Right cardiac atrium (tissue), 5 donors: ENCODE measurements at regions not wholly inside any gene's neighbourhood (a gene's known extent, or its start where the extent isn't known, plus 50 kb on each side); places are given as distances from the start of the nearest gene placed in this dataset.
A peak's percentile ranks its signal among the peaks of the same experiment; 100 is the strongest.

Experiments
- ATAC-seq, 2 donors: fragments of 200-7000 bp; cut with Tn5 transposase; one replicate each; pipeline versions ENCODE4 v1.8.0 to v1.9.1; 2020; ENCODE audit warnings: moderate library complexity in 2 of 2, mild to moderate bottlenecking in 1 of 2
- DNase-seq, 3 donors: peaks; one replicate each; pipeline ENCODE4 v3.0.0-alpha.2; 2020
- H3K27ac ChIP-seq: one replicate; pipeline ENCODE4 v1.5.1; 2013; ENCODE audit warnings: mild to moderate bottlenecking, low read length, control low read depth, moderate library complexity
- H3K27me3 ChIP-seq: one replicate; pipeline ENCODE4 v1.6.1; 2013; ENCODE audit not compliant: control insufficient read depth, insufficient read depth
- H3K4me1 ChIP-seq: one replicate; pipeline ENCODE4 v1.6.1; 2013; ENCODE audit warnings: low read length; ENCODE audit not compliant: control insufficient read depth, insufficient read depth
- H3K4me3 ChIP-seq: one replicate; pipeline ENCODE4 v1.5.1; 2013; ENCODE audit warnings: low read length, control low read depth
- H3K9me3 ChIP-seq: one replicate; pipeline ENCODE4 v1.6.1; 2013; ENCODE audit warnings: low read length; ENCODE audit not compliant: control insufficient read depth
- WGBS: extraction: QIAGEN DNeasy Blood & Tissue Kit; methylation state at CpG from one replicate; pipeline ENCODE4 v1.1.7; 2013; 5-methylcytosine and 5-hydroxymethylcytosine counted together
- intact Hi-C, 4 donors: fragments of 100-400 bp; cut with DNase I; formaldehyde crosslinking; loops; one replicate each; pipeline versions ENCODE4 v1.11.0 to v1.14.0; 2022 to 2023
- donor health status: healthy with polysubstance abuse.
- donor health status: DM: no; HTN: yes; CAD: no.
- donor health status: DM: no; HTN: no; CAD: no.
- donor health status: DM: no; HTN: yes; CAD: no; lungs with severe emphysema.
- donor health status: DM: yes; HTN: yes; CAD: no.

DNA sequence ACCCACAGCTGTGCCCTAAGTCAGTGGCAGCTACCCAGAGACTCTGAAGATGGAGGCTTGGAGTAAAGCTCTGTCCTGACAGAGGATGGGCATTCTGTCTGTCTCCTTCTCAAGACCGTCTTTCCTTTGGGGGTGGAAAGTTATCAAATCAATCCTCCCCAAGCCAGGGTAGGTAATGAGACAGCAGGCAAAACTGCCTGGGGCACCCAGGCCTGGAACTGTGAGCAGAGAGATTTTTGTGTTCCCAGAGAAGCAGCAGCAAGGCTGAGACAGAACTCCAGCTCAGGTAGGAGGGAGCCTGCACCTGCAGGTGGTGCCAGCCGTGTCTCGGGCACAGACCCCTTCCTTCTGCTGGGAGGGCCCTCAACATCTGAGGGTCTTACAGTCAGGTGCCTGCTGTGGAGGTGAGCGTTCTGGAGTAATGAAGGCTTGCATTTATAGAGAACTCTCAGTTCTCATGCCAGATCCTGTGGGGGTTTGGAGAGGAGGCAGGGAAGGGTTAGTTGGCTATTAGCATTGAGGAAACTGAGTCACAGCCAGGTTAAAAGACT is 95.6 kb downstream of the RIPK4 start:
- Histone ChIP-seq H3K27ac (no peak overlapping the region), H3K4me1 (no peaks in the 10 kb centered on the region), H3K4me3 (no peak overlapping the region), H3K27me3 (no peaks in the 10 kb centered on the region), H3K9me3 (no peaks in the 10 kb centered on the region)
- DNase-seq (no peak), ATAC-seq (no peak)
- WGBS, result 83% methylated on average over 4 of the region's 4 CpGs
- intact Hi-C loops, result no loop called here

DNA sequence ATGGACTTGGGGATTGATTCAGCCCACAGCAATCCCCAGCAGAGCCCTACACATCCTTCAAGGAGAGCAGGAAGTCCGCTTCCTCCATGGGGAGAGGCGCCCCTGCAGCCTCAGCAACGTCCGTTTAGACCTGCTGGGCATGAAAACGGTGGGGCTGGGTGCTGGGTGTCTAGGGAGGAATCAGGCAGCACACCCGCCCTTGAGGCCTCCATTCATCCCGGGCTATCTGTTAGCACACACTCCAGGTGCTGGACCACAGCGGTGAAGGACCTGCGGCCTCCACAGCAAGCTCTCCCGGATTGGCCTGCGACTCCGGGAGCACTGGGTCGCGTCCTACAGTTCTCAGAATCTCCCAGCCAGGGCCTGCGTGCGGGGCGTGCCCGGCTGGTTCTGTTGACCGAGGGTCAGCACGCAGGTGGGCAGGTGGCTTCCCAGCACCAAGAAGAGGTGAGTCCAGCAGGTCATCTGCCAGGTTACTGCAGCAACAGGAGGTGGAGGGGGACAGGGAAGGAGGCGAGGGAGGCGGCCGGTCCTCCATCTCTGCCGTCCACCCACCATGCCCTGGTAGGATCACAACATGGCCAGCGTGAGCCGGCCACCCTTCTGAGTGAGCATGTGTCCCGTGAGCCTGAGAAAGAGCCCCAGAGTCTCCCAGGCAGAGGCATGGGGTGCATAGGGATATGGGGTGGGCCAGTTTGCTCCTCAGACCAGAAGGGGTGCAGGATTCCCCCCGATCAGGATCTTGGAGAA is 96.6 kb downstream of the RIPK4 start:
- no peak for DNase-seq
- H3K27me3 ChIP-seq, result no peaks in the 10 kb centered on the region
- no peak overlapping the region for H3K27ac ChIP-seq
- H3K4me3 ChIP-seq, result no peak overlapping the region
- no peaks in the 10 kb centered on the region for H3K9me3 ChIP-seq
- intact Hi-C loops, result no loop called here
- 90% methylated on average over 28 of the region's 28 CpGs for WGBS
- no peaks in the 10 kb centered on the region for H3K4me1 ChIP-seq
- ATAC-seq, result no peak

DNA sequence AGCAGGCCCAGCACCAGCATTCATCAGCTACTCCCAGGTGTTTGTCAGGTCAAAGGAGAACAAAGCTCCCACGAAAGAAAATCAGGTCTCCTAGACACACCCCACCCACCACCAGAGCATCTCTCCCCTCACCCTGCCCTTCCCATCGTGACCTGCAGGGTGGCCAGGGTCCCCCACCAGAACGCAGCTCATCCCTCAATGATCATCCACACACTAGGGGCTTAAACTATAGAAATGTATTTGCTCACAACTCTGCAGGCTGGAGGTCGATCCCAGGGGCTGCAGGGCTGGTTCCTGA is 97.4 kb downstream of the RIPK4 start:
- 78% methylated on average over 4 of the region's 4 CpGs for WGBS
- DNase-seq, result no peak
- Histone ChIP-seq H3K9me3 (no peaks in the 10 kb centered on the region), H3K27me3 (no peaks in the 10 kb centered on the region), H3K27ac (no peak overlapping the region), H3K4me3 (no peak overlapping the region), H3K4me1 (no peaks in the 10 kb centered on the region)
- ATAC-seq, result no peak
- intact Hi-C loops, result no loop called here

DNA sequence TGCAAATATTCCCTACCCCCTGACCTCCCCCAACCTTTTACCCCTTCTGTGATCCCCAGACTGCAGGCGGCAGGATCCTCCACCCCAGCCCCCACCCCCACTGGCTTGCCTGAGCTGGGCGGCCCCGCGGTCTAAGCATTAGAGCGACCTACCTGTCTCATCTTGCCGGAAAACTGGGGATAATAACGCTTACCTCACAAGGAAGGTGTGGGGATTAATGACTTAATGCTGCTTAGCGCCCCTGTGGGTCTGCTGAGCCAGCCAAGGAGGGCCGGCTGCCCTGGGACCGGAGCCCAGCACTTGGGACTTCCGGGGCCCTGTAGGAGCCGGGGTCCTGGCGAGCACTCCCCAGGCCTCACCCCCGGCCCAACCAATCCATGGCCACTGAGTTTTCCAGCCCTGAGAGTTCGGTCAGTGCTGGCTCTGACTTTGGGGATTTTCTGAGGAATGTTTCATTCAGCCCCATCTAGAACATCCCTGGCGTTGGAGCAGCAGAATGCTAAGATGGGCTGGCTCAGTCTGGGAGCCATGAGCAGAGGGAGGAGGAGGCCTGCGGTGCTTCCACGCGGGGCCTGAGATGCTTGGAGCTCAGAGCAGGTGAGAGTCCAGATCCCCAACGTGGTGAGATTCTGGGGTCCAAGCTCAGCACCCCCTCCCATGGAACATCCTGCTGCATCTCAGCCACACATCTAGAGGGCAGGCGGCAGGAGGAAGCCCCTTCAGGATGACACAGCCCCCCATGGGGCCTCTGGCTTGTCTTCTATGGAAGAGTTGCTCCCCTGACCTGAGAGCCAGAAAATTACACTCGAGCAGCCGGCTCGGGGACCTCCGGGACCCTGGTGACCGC is 97.9 kb downstream of the RIPK4 start:
- 87% methylated on average over 26 of the region's 26 CpGs for WGBS
- Histone ChIP-seq H3K27me3 (no peaks in the 10 kb centered on the region), H3K9me3 (no peaks in the 10 kb centered on the region), H3K4me3 (no peak overlapping the region), H3K27ac (no peak overlapping the region), H3K4me1 (no peaks in the 10 kb centered on the region)
- intact Hi-C loops, result no loop called here
- ATAC-seq (no peak), DNase-seq (no peak)

DNA sequence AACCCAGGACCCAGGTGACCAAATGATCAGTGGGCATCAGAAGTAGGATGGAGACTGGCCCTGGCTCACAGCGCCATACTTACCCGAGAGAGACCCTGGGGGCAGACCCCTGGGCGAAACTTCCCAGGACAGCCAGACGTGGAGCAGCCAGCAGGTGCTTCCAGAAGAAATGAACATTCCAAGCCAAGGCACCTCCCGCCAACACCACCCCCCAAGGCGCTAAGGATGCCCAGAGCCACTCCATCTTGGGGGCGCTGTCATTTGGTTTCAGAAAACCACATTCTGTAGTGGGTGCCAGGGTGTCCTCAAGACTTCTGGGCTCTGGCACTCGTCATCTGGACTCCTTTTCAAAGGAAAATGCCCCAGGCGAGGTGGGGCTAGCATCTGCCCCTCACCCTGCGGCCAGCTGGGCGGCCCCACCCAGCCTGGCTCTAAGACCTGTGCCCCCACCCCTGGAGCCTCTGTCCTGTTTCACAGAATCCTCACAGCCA is 98.8 kb downstream of the RIPK4 start:
- no peak overlapping the region for H3K4me3 ChIP-seq
- WGBS, result 93% methylated on average over 11 of the region's 11 CpGs
- ATAC-seq (no peak), DNase-seq (no peak)
- no peaks in the 10 kb centered on the region for H3K4me1 ChIP-seq
- H3K27ac ChIP-seq, result no peak overlapping the region
- no peaks in the 10 kb centered on the region for H3K9me3 ChIP-seq
- intact Hi-C loops, result no loop called here
- no peaks in the 10 kb centered on the region for H3K27me3 ChIP-seq

DNA sequence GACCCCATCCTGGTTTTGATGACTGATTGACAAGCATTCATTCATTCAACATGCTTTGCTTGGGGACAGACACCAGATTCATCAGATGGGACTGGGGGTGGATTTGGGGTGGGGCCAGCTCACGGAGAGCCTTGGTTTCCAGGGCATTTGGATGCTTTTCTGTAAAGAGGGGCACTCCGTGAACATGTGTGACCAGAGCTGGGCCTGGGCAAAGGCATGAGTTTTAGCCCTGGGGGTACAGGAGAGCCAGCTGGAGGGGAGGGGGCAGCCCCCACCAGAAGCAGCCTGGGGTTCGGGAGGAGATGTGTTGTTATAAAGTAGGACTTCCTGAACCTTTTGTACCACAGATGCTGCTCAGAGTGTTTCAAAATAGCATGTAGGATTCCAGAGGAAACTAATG is 99.7 kb downstream of the RIPK4 start:
- ATAC-seq, result no peak

DNA sequence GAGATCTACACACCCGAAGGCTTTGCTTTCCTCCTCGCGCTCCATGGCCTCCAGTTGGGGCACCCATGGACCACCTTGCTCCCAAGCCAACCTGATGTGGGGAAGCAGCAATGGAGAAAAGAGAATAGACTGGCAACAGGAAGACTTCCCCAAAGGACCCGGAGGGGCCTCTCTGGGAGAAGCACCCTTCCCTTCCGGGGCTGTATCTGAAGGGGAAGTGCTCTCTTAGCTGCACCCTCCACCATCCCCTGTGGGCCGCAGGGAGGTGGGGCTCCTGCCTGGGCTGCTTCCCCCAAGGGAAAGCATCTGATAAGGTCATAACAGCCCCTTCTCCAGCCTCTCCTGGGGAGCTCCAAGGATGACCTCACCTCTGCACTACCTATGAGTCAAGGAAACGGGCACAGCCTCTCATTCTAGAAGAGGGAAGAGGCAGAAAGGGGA is 100.2 kb downstream of the RIPK4 start:
- Histone ChIP-seq H3K4me3 (no peak overlapping the region), H3K27me3 (no peaks in the 10 kb centered on the region)

More for the DNA sequence above, 99.7 kb downstream of the RIPK4 start:
- no peaks in the 10 kb centered on the region for H3K9me3 ChIP-seq
- no peak overlapping the region for H3K27ac ChIP-seq
- H3K4me3 ChIP-seq, result no peak overlapping the region
- 86% methylated on average over 3 of the region's 3 CpGs for WGBS
- intact Hi-C loops, result no loop called here
- H3K4me1 ChIP-seq, result no peaks in the 10 kb centered on the region
- no peak for DNase-seq
- no peaks in the 10 kb centered on the region for H3K27me3 ChIP-seq

DNA sequence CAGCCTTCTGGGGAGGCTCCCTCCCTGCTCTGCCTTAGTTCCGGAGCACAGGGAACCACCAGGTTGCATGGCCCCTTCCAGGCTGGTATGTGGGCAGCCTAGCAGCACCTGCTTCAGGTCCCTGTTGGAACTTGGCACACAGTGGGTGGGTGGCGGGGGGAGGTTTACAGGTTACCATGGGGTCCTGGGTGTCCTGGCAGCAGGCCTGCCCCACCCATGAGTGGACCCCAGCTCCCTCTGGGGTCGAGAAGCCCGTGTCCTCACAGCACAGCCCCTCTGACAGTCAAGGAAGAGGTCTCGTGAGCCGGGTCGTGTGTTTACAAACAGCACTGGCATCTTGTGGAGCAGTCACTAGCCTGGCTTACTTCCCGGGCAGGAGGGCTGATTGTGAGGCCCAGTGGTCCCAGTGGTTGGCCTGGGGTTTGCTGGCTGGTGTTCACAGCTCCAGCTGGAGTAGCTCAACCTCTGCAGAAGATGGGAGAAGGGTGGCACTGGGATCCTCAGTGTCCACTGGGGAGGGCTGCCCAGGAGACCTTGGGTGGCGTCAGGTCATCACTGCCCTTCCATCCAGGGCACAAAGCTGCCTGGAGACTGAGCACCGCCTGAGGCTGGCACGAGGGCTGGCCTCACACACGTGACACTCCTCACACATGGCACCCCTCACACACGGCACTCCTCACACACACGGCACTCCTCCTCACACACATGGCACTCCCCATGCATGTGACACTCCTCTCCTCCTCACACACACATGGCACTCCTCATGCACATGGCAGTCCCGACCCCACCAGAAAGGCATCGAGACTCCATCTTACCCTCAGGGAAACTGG is 100.9 kb downstream of the RIPK4 start:
- DNase-seq, result peak in 1 of 3 donors; percentile 49
- Histone ChIP-seq H3K9me3 (no peaks in the 10 kb centered on the region), H3K27ac (no peak overlapping the region), H3K4me1 (no peaks in the 10 kb centered on the region), H3K4me3 (no peak overlapping the region), H3K27me3 (no peaks in the 10 kb centered on the region)
- intact Hi-C loops, result no loop called here
- 86% methylated on average over 16 of the region's 16 CpGs for WGBS
- no peak for ATAC-seq

More for the DNA sequence above, 100.2 kb downstream of the RIPK4 start:
- Histone ChIP-seq H3K4me1 (no peaks in the 10 kb centered on the region), H3K9me3 (no peaks in the 10 kb centered on the region), H3K27ac (no peak overlapping the region)
- WGBS, result 75% methylated on average over 7 of the region's 7 CpGs
- ATAC-seq (no peak), DNase-seq (peak in 1 of 3 donors; percentile 60)
- intact Hi-C loops, result no loop called here

DNA sequence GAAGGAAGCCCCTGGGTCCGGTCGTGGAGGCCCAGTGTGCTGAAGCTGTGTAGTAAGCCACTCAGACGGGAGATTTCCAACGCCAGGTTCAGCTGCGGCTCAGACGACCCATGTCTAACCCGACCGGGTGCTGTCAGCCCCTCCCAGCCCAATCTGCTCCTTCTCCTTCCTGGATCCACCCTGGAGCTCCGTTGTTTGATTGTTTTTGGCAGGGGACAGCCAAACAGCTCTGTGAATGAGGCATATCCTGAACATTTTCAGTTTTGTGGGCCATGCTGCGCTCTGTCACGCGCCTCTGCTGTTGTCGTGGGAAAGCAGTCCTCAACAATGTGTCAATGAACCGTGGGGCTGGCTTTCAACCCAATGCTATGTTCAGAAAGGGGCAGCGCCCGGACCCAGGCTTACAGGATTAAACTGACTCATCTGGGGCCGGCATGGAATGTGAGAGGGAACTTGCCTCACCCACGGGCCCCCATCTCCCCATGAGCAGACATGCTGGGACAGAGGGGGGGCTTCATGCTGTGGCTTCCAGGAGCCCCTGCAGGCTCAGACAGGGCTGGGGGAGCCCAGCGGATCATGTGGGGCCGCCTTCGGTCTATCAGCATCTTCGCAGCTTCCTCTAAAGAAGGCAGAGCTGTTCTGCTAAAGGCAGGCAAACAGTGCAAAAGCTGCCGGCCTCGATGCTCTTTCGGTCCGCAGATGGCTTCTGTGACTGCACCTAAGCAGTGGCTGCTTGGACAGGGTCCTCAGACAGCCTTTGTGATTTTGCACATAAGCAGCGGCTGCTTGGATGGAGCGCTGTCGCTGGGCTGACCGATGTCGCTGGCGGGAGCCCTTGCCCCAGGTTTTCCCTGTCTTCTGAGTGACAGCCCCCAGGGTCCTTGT is 101.7 kb downstream of the RIPK4 start:
- no peaks in the 10 kb centered on the region for H3K27me3 ChIP-seq
- 57% methylated on average over 32 of the region's 32 CpGs for WGBS
- no peaks in the 10 kb centered on the region for H3K4me1 ChIP-seq
- H3K4me3 ChIP-seq, result no peak overlapping the region
- ATAC-seq (peak; percentile 76 to 91), DNase-seq (peak; percentile 63 to 80 (median 70))
- intact Hi-C loops, result no loop called here
- H3K9me3 ChIP-seq, result no peaks in the 10 kb centered on the region
- H3K27ac ChIP-seq, result no peak overlapping the region
